DOHH2 (cell line): ENCODE measurements at regions not wholly inside any gene's neighbourhood (a gene's known extent, or its start where the extent isn't known, plus 50 kb on each side); places are given as distances from the start of the nearest gene placed in this dataset.
"Not testable (repeated sequence)": the region's sequence is repeated elsewhere in the genome, so short reads cannot be mapped to it uniquely, and the experiment has no call there.

Experiments used
- CTCF ChIP-seq: fragments of 200-600 bp; sonication (generic); IDR thresholded peaks from one replicate; pipeline ENCODE4 v1.5.1; 2014; ENCODE audit warnings: antibody characterized with exemption, mild to moderate bottlenecking, low read depth, low read length; ENCODE audit not compliant: poor library complexity, severe bottlenecking
- EZH2phosphoT487 ChIP-seq: fragments of 200-600 bp; sonication (generic); IDR thresholded peaks from 2 replicates; pipeline ENCODE4 v1.6.1; 2017; ENCODE audit warnings: borderline replicate concordance, mild to moderate bottlenecking, antibody characterized with exemption, low read length, moderate library complexity, mixed read lengths

DNA sequence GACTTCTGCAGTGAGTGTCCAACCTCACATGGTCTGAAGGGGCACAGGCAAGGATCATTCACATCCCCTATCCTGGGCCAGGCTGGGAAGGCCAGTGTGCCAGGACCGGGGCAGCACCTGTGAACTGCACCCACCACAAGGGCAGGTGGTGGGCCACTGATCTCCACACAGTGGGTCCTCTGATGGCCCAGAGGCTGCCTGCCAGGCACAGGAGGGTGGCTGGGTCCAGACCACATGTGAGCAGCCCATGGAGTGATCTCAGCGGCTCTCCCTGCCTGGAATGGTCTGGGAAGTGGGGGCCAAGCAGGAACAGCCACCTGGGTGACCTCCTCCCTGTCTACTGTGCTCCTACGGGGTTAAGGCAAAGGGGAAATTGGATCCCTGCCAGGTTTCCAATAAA lies 508.5 kb downstream of the FOXD4L4 start:
- TF ChIP-seq CTCF, EZH2phosphoT487: not testable (repeated sequence)
